HFFc6 (cell line): ENCODE measurements at regions not wholly inside any gene's neighbourhood (a gene's known extent, or its start where the extent isn't known, plus 50 kb on each side); places are given as distances from the start of the nearest gene placed in this dataset.
"Not testable (repeated sequence)": the region's sequence is repeated elsewhere in the genome, so short reads cannot be mapped to it uniquely, and the experiment has no call there.

Source experiments
- DNase-seq: peaks from one replicate; pipeline ENCODE4 v3.0.0-alpha.2; 2018
- H3K27ac Mint-ChIP-seq: 2 replicates; pipeline ENCODE4 v1.8.0; 2020; ENCODE audit warnings: mild to moderate bottlenecking, mixed read lengths
- H3K27me3 Mint-ChIP-seq: 2 replicates; pipeline ENCODE4 v1.8.0; 2021; ENCODE audit warnings: mild to moderate bottlenecking, moderate library complexity, mixed read lengths; ENCODE audit not compliant: insufficient read depth
- H3K36me3 Mint-ChIP-seq: 2 replicates; pipeline ENCODE4 v1.8.0; 2021; ENCODE audit warnings: low read depth, mixed read lengths
- H3K4me1 Mint-ChIP-seq: 2 replicates; pipeline ENCODE4 v1.8.0; 2020; ENCODE audit warnings: low read depth, mixed read lengths
- H3K4me3 Mint-ChIP-seq: 2 replicates; pipeline ENCODE4 v1.8.0; 2020; ENCODE audit warnings: mild to moderate bottlenecking, moderate library complexity, mixed read lengths
- H3K9me3 Mint-ChIP-seq: 2 replicates; pipeline ENCODE4 v1.8.0; 2020; ENCODE audit warnings: mild to moderate bottlenecking, mixed read lengths
- CTCF ChIP-seq: fragments of 200-600 bp; sonication (generic); IDR thresholded peaks from 2 replicates; pipeline ENCODE4 v1.5.0; 2021; ENCODE audit warnings: antibody characterized with exemption, mild to moderate bottlenecking

- no peak overlapping the region for H3K4me3 Mint-ChIP-seq
- H3K4me1 Mint-ChIP-seq: no peaks in the 10 kb centered on the region
- no peak overlapping the region for H3K27ac Mint-ChIP-seq
- DNase-seq: no peak
- H3K9me3 Mint-ChIP-seq: peaks cover 43% of the 10 kb centered on the region
- H3K27me3 Mint-ChIP-seq: no peaks in the 10 kb centered on the region
- TF ChIP-seq CTCF: no peak
- no peaks in the 10 kb centered on the region for H3K36me3 Mint-ChIP-seq
These were observed 232.8 kb upstream of the SEL1L start for GRCh38 chr14:81766321-81766915.

DNA sequence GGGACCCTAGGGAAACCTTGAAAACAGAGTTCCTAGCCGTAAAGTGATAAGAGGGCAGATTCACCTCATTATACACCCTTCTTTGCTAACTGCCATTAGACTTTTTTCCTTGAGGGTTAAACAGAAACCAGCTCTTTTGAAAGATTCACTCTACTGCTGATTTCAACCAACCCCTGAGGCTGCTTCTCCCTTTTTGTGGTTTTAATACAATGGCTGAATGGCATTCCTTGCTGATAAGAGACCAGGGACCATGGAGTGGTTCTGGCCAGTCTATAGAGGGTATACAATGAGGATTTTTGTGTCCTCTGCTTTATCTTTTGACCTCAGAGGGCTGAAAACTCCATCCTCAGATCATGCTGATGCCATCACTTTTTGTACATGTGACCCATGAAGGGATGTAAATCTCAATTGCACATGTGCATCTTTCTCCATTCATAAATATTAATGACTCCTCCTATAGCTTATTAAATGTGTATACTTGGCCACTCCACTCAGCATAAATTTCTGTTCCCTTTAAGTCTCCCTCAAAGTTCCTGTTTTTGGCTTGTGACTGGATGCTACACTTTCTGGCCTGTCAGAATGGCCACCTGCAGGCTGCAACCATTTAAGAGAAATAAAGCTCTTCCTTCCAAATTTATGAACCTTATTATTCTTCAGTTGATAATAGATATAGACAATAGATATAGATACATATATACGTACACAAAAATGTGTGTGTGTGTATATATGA, 233.8 kb upstream of the SEL1L start:
- no peak for TF ChIP-seq CTCF
- H3K27ac Mint-ChIP-seq: no peak overlapping the region
- no peaks in the 10 kb centered on the region for H3K36me3 Mint-ChIP-seq
- DNase-seq: no peak
- H3K4me1 Mint-ChIP-seq: no peaks in the 10 kb centered on the region
- H3K9me3 Mint-ChIP-seq: peaks cover 46% of the 10 kb centered on the region
- no peak overlapping the region for H3K4me3 Mint-ChIP-seq
- H3K27me3 Mint-ChIP-seq: no peaks in the 10 kb centered on the region

- Mint-ChIP-seq H3K36me3 (no peaks in the 10 kb centered on the region), H3K9me3 (peaks cover 45% of the 10 kb centered on the region), H3K4me3 (no peak overlapping the region), H3K27ac (no peak overlapping the region), H3K27me3 (no peaks in the 10 kb centered on the region), H3K4me1 (no peaks in the 10 kb centered on the region)
- no peak for DNase-seq
- no peak for TF ChIP-seq CTCF
These were observed 238.1 kb upstream of the SEL1L start for GRCh38 chr14:81771651-81772275.

GRCh38 chr14:81772381-81772780, 238.7 kb upstream of the SEL1L start:
- Mint-ChIP-seq H3K27ac (no peak overlapping the region), H3K27me3 (no peaks in the 10 kb centered on the region), H3K36me3 (no peaks in the 10 kb centered on the region), H3K4me3 (no peak overlapping the region), H3K4me1 (no peaks in the 10 kb centered on the region), H3K9me3 (peaks cover 47% of the 10 kb centered on the region)
- DNase-seq: no peak
- no peak for TF ChIP-seq CTCF

DNA sequence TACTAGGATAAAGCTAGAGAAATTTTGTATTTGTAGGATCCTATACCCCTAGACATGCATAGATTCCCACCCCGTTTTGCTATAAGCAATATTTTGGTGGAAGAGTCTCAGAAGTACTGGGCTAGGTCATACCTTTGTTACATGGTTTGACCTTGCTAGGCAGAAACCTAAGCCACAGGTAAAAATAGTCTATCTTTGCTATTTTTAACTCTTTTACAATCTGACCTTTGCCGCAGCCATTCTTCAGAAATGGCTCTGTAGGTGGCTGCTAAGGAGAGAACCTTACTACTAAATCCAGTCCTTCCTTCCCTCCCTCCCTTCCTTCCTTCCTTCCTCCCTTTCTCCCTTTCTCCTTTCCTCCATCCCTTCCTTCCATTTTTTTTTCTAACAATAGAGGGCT, 242.9 kb upstream of the SEL1L start:
- no peaks in the 10 kb centered on the region for H3K36me3 Mint-ChIP-seq
- H3K27ac Mint-ChIP-seq: no peak overlapping the region
- H3K27me3 Mint-ChIP-seq: no peaks in the 10 kb centered on the region
- peaks cover 51% of the 10 kb centered on the region for H3K9me3 Mint-ChIP-seq
- TF ChIP-seq CTCF: no peak
- no peaks in the 10 kb centered on the region for H3K4me1 Mint-ChIP-seq
- no peak overlapping the region for H3K4me3 Mint-ChIP-seq
- no peak for DNase-seq

DNA sequence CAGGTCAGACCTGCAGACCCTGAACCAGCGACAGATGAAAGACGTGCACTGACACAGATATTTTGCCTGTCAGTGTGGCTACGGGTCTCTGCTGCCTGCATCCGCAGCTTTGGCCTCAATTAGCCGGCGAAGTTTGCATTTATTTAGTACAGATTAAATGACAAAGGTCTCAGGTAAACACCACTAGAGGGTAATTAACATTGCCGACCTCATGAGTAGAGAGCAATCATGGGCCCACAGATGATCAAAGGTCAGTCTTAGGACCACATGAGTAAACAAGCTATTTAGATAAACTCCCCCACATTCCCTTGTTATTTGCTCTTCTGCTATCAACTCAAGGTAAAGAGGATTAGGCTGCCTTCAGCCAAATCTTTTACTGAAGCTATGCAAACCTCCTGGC, 248.1 kb upstream of the SEL1L start:
- H3K4me1 Mint-ChIP-seq, H3K36me3 Mint-ChIP-seq, H3K27me3 Mint-ChIP-seq, DNase-seq, H3K27ac Mint-ChIP-seq, H3K4me3 Mint-ChIP-seq: not testable (repeated sequence)
- H3K9me3 Mint-ChIP-seq: peaks cover 43% of the 10 kb centered on the region
